ENCODE measurements at regions not wholly inside any gene's neighbourhood (a gene's known extent, or its start where the extent isn't known, plus 50 kb on each side); places are given as distances from the start of the nearest gene placed in this dataset.

DNA sequence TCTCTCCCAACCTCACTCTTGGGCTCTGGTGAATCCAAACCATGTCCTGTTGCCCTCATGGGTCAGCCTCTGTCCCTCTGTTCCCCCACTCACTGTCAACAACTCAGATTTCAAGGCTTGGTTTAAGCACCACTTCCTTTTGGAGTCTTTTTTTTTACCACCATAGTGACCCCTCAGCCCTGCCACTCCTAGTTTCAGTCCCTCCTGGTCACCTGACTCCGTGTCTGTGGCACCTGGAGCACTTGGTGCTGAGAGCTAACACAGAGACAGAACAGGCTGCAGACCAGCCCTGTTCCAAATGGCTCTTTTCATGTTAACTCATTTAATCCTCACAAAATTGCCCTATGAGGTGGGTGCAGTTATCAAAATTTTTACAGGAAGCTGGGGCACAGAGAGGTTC lies 53.6 kb upstream of the SMNDC1 start:
- Mint-ChIP-seq H3K27me3 (peaks cover 6% of the 10 kb centered on the region), H3K36me3 (ENCODE audit: insufficient read depth) (no peaks in the 10 kb centered on the region), H3K27ac (no peak overlapping the region), H3K4me3 (ENCODE audit: low read depth) (no peak overlapping the region), H3K9me3 (ENCODE audit: low read depth) (no peaks in the 10 kb centered on the region), H3K4me1 (ENCODE audit: low read depth) (peaks cover 32% of the 10 kb centered on the region)
- no peak for DNase-seq (ENCODE audit: low spot score, unreplicated experiment)
- TF ChIP-seq, protein P1, sequence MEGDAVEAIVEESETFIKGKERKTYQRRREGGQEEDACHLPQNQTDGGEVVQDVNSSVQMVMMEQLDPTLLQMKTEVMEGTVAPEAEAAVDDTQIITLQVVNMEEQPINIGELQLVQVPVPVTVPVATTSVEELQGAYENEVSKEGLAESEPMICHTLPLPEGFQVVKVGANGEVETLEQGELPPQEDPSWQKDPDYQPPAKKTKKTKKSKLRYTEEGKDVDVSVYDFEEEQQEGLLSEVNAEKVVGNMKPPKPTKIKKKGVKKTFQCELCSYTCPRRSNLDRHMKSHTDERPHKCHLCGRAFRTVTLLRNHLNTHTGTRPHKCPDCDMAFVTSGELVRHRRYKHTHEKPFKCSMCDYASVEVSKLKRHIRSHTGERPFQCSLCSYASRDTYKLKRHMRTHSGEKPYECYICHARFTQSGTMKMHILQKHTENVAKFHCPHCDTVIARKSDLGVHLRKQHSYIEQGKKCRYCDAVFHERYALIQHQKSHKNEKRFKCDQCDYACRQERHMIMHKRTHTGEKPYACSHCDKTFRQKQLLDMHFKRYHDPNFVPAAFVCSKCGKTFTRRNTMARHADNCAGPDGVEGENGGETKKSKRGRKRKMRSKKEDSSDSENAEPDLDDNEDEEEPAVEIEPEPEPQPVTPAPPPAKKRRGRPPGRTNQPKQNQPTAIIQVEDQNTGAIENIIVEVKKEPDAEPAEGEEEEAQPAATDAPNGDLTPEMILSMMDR (IDR thresholded peaks at IDR 0.05; ENCODE audit: unreplicated experiment): no peak

DNA sequence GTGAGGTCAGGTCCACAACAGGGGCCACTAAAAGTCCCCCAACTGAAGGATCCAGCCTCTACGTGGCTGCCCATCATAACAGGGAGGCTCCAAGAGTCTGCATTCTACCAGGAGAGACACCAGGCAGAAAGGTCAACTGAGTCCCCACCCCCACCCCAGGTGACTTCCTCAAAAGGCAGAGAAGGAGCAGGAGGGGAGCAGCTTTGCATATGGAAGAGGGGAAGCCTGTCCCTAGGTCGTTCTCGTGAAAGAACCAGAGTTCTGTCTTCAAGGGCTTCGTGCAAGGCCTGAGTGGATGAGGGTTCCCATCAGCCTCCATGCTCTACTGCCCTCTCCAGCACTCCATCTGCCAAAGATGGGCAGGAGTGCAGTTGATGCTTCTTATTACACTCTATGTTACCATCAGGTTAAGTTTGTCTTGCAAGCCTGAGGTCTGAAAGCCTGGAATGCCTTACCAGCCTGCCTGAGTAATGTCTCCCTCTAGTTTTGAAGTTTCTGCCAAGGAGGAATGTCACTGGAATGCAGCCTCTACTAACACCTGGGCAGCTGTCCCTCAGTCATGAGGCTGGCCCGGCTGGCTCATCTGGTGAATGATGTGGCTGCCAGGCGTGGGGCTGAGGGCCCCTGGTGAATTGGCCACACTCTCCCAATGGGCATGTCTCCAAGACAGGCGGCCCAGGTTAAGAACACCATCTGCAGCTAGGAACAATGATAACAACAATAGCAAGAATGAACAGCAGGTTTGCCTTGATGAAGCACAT lies 54.3 kb upstream of the SMNDC1 start:
- no peaks in the 10 kb centered on the region for H3K36me3 Mint-ChIP-seq (ENCODE audit: insufficient read depth)
- TF ChIP-seq, protein P1 (IDR thresholded peaks at IDR 0.05; ENCODE audit: unreplicated experiment): no peak
- no peak for DNase-seq (ENCODE audit: low spot score, unreplicated experiment)
- H3K9me3 Mint-ChIP-seq (ENCODE audit: low read depth): no peaks in the 10 kb centered on the region
- peaks cover 26% of the 10 kb centered on the region for H3K4me1 Mint-ChIP-seq (ENCODE audit: low read depth)
- no peak overlapping the region for H3K4me3 Mint-ChIP-seq (ENCODE audit: low read depth)
- peaks cover 6% of the 10 kb centered on the region for H3K27me3 Mint-ChIP-seq
- no peak overlapping the region for H3K27ac Mint-ChIP-seq

- Mint-ChIP-seq H3K36me3 (ENCODE audit: insufficient read depth) (no peaks in the 10 kb centered on the region), H3K27me3 (peaks cover 6% of the 10 kb centered on the region), H3K4me3 (ENCODE audit: low read depth) (no peak overlapping the region), H3K9me3 (ENCODE audit: low read depth) (no peaks in the 10 kb centered on the region), H3K4me1 (ENCODE audit: low read depth) (peaks cover 18% of the 10 kb centered on the region), H3K27ac (no peak overlapping the region)
- no peak for DNase-seq (ENCODE audit: low spot score, unreplicated experiment)
- TF ChIP-seq, protein P1 (IDR thresholded peaks at IDR 0.05; ENCODE audit: unreplicated experiment): no peak
Observed at GRCh38 chr10:110360857-110361474, 56.2 kb upstream of the SMNDC1 start.

GRCh38 chr10:110361800-110362456 lies 57.2 kb upstream of the SMNDC1 start:
- Mint-ChIP-seq H3K36me3 (ENCODE audit: insufficient read depth) (no peaks in the 10 kb centered on the region), H3K4me3 (ENCODE audit: low read depth) (no peak overlapping the region), H3K9me3 (ENCODE audit: low read depth) (no peaks in the 10 kb centered on the region), H3K4me1 (ENCODE audit: low read depth) (peaks cover 14% of the 10 kb centered on the region), H3K27me3 (peaks cover 6% of the 10 kb centered on the region), H3K27ac (no peak overlapping the region)
- TF ChIP-seq, protein P1 (IDR thresholded peaks at IDR 0.05; ENCODE audit: unreplicated experiment): no peak
- no peak for DNase-seq (ENCODE audit: low spot score, unreplicated experiment)

- H3K4me3 Mint-ChIP-seq (ENCODE audit: low read depth): no peak overlapping the region
- DNase-seq (ENCODE audit: low spot score, unreplicated experiment): no peak
- H3K36me3 Mint-ChIP-seq (ENCODE audit: insufficient read depth): no peaks in the 10 kb centered on the region
- peak overlapping the region; percentile 22 for H3K27ac Mint-ChIP-seq
- TF ChIP-seq, protein P1 (IDR thresholded peaks at IDR 0.05; ENCODE audit: unreplicated experiment): no peak
- H3K9me3 Mint-ChIP-seq (ENCODE audit: low read depth): no peaks in the 10 kb centered on the region
- H3K4me1 Mint-ChIP-seq (ENCODE audit: low read depth): peaks cover 12% of the 10 kb centered on the region
- H3K27me3 Mint-ChIP-seq: peaks cover 6% of the 10 kb centered on the region
Observed at GRCh38 chr10:110363572-110364411, 59.1 kb upstream of the SMNDC1 start.
